Renal cortex interstitium (tissue), 11 donors: ENCODE measurements at regions not wholly inside any gene's neighbourhood (a gene's known extent, or its start where the extent isn't known, plus 50 kb on each side); places are given as distances from the start of the nearest gene placed in this dataset.
"Not testable (repeated sequence)": the region's sequence is repeated elsewhere in the genome, so short reads cannot be mapped to it uniquely, and the experiment has no call there.

ENCODE experiments used
- DNase-seq, 11 donors: peaks; one replicate each; pipeline ENCODE4 v3.0.0-alpha.2; 2013; ENCODE audit warnings: low read depth in 9 of 11, low spot score in 4 of 11; ENCODE audit errors: extremely low read depth in 1 of 11

GRCh38 chr4:167887726-167888125 is 204.6 kb upstream of the ANXA10 start:
- DNase-seq: no peak

- no peak for DNase-seq
These were observed 202.1 kb upstream of the ANXA10 start for GRCh38 chr4:167890226-167890625.

DNA sequence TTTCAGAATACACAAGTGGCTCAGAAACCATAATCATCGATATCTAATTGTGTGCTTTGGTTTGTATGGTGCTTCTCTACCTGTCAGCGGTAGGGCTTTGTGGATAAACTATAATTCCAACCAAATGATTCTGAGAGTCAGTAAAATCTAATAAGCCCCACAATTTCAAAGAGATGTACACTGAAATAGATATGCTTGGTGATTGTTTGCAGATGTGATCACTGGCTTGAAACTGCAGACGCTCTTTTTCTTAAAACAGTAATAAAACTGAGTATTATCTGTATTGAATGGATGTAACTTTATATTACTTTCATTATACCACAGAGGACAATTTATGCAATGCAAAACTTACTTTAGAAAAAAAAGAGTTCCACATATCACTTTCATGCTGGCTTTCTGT is 198.8 kb upstream of the ANXA10 start:
- no peak for DNase-seq

DNA sequence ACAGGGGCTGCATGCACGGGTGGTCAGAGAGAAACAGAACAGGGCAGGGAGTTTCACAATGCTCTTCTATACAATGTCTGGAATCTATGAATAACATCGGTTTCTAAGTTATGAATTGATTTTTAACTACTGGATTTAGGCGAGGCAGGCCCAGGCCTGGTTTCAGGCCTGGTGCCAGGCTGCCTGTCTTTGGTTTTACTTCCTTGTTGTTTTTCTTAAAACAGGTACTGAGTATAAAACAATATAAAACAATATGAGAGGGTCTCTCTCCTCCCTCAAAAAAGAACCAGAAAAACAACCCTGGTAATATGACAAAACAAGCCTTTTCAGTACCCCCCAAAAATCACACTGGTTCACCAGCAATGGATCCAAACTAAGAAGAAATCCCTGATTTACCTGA is 196.1 kb upstream of the ANXA10 start:
- not testable (repeated sequence) for DNase-seq

DNA sequence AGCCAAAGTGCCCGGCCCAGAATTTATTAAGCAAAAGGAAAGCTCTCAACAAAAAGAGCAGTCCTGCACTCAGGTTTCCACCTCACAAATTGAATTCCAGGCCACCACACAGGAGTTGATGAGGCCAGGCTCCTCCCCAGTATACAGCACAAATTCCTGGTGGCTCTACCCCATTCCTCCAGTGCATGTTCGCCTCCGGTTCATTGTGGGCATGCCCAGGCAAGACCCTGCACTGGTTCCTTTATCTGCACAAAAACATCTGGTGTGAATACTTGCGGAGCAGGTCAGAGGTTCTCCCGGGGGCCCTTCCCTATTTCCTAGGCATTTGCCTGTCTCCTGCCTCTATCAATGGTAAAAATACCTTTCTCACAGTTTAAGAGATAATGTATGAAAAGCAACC is 195.2 kb upstream of the ANXA10 start:
- no peak for DNase-seq

DNA sequence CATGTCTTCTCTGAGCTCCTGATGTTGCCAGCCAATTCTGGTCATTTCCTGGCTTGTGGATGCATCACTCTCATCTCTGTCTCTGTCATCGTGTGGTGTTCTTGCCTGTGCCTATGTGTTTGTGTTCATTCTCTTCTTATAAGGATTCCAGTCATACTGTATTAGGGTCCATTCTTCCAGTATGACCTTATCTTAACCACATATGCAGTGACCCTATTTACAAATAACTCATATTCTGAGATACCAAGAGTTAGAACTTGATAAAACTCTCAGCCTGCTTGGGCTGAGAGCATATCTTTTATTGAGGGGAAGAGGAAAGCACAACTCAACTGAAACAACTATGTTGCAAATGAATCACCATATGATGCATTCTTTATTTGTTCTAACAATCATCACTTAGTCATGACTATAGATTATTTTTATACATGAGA is 189.0 kb upstream of the ANXA10 start:
- DNase-seq: no peak

- no peak for DNase-seq
These were observed 185.5 kb upstream of the ANXA10 start for GRCh38 chr4:167906851-167907250.

- no peak for DNase-seq
These were observed 183.5 kb upstream of the ANXA10 start for GRCh38 chr4:167908816-167909215.

DNA sequence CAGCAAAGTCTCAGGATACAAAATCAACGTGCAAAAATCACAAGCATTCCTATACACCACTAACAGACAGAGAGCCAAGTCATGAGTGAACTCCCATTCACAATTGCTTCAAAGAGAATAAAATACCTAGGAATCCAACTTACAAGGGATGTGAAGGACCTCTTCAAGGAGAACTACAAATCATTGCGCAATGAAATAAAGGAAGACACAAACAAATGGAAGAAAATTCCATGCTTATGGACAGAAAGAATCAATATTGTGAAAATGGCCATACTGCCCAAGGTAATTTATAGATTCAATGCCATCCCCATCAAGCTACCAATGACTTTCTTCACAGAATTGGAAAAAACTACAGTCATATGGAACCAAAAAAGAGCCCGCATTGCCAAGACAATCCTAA is 179.8 kb upstream of the ANXA10 start:
- not testable (repeated sequence) for DNase-seq

- DNase-seq: no peak
These were observed 174.3 kb upstream of the ANXA10 start for GRCh38 chr4:167918077-167918476.

DNA sequence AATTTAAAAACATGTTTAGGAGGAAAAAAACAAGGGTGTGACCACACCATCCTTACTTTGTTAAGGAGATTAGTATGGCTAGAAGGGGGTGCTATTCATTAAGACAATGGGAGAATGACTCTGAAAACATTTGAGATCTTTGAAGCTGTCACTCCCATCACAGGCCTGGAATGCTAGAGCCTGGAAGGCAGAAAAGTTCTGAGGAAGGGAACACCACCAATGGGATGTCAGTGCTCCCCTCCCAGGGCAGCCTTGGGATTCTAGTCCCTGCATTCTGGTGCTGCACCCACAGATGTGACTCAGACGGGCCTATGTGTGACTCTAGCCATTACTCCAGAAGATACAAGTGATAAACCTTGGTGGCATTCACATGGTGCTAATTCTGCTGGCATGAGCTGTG is 162.2 kb upstream of the ANXA10 start:
- DNase-seq: no peak

GRCh38 chr4:167934216-167934615 is 158.1 kb upstream of the ANXA10 start:
- DNase-seq: no peak

- DNase-seq: no peak
These were observed 152.3 kb upstream of the ANXA10 start for GRCh38 chr4:167939863-167940616.

DNA sequence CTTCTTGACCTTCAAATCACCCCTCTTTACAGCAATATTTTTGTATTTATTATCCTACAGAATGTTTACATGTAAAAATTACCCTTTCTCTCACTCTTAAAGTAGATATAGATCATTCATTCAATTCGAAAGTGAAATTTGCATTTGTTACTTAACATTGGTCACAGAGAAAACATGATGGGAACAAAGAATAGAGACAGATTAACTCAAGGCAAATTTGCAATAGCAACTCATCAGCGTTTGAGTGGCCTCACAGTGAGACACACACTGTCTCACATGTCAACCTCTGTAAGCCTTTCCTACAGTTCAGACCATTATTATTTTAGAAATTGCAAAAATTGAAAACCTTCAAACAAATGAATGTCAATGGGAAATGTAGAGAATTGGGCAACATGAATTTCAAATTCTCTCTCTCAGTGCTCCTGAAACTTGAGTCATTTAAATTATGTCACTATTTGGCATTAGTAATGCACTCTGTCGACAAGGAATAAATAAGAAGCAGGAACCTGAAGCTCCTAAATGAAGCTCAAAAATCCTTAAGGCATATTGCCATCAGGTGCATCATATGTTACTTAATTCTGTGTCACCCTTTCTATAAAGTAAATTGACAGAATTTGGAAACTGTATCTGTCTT is 148.3 kb upstream of the ANXA10 start:
- no peak for DNase-seq

- no peak for DNase-seq
These were observed 147.6 kb upstream of the ANXA10 start for GRCh38 chr4:167944721-167945120.

DNA sequence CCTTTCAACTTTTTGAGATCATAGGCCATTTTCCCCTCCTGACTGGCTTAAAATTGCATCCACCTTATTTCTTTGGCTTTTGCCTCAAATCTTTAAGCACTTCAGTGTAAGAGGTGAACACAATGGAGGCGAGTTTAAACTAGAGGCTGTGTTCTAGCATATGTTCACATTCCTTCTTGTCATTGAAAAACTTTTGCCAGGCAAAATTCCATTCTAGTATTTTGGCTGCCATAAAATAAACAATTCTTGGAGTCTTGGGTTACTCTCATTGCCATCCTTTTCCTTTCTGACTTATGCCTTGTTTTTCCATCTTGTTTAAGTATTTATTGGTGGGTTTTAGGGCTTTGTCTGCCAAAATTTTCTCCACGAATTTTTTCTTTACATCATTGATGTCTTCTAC is 137.3 kb upstream of the ANXA10 start:
- DNase-seq: no peak

DNA sequence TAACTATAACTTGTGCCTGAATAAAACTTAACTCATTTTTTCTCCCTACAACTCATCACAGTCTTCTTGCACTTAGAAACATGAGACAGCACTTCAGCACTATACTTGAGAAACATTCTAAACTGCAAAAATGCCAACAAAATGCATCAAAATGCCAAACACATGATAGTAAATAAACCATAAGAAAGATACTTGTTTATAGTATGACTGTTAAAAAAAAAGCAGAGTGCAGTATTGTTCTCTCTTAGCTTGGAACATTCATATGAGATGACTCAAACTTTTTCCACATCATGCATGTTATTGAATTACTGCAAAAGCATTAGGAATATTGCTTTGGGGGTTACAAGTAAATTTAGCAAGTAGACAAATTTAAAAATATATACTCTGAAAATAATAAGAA is 135.7 kb upstream of the ANXA10 start:
- no peak for DNase-seq

DNA sequence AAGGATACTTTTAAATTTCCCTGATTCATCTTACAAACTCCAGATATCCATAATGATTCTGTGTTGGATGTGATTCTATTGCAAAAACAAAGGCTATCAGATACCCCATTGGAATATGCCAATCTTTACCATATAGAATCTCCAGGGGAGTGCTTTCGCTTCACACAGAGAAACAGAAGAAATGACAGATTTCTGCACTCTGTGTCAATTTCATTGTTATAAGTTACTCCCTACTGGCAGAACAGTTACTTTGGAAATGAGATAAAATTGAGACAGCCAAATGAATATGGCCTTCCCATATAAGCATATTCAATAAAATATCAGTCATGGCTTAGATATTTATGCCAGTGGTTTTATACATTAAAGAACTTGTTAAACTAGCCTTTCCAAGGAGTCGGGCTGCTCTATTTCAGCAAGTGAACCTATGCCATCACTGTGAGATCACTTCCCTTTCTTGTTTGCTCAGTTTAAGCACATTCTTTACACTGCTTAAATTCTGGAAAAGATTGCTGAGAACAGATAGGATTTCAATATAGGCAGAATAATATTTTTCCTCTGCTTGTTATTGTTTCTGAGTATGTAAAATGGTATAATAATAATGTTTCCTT is 127.5 kb upstream of the ANXA10 start:
- no peak for DNase-seq

- DNase-seq: no peak
These were observed 126.2 kb upstream of the ANXA10 start for GRCh38 chr4:167966143-167966542.

DNA sequence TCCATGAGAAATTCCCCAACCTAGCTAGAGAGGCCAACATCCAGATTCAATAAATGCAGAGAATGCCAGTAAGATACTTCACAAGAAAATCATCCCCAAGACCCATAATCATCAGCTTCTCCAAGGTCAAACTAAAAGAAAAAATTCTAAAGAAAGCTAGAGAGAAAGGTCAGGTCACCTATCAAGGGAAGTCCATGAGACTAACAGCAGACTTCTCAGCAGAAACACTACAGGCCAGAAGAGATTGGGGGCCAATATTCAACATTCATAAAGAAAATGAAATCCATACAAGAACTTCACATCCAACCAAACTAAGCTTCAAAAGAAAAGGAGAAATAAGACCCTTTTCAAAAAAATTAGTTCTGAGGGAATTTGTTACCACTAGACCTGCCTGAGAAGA is 118.8 kb upstream of the ANXA10 start:
- DNase-seq: no peak

- DNase-seq: no peak
These were observed 106.8 kb upstream of the ANXA10 start for GRCh38 chr4:167985565-167985964.
